Bronchial epithelial cell (primary cell): ENCODE measurements at regions not wholly inside any gene's neighbourhood (a gene's known extent, or its start where the extent isn't known, plus 50 kb on each side); places are given as distances from the start of the nearest gene placed in this dataset.
A peak's percentile ranks its signal among the peaks of the same experiment; 100 is the strongest.

ENCODE experiments used
- DNase-seq: peaks from one replicate; pipeline ENCODE4 v3.0.0-alpha.2; 2010; ENCODE audit warnings: low read depth
- FAIRE-seq: peaks from 2 replicates; lab custom pipeline; 2011; peaks lifted over from hg19 to GRCh38; lab: Jason Lieb, UNC
- H3K27me3 ChIP-seq: 2 replicates; pipeline ENCODE4 v1.5.1; 2011; ENCODE audit warnings: low read length; ENCODE audit not compliant: control insufficient read depth, insufficient read depth
- H3K36me3 ChIP-seq: 2 replicates; pipeline ENCODE4 v1.5.1; 2011; ENCODE audit warnings: low read length; ENCODE audit not compliant: control insufficient read depth, insufficient read depth
- H3K4me3 ChIP-seq: 2 replicates; pipeline ENCODE4 v1.5.1; 2011; ENCODE audit warnings: mild to moderate bottlenecking, low read depth, low read length, control low read depth
- CTCF ChIP-seq: IDR thresholded peaks from 2 replicates; pipeline ENCODE4 v1.5.1; 2011; ENCODE audit warnings: mild to moderate bottlenecking, moderate library complexity, low read length, control low read depth, inconsistent platforms; ENCODE audit not compliant: insufficient read depth, severe bottlenecking

- Histone ChIP-seq H3K27me3 (no peaks in the 10 kb centered on the region), H3K4me3 (no peak overlapping the region), H3K36me3 (no peaks in the 10 kb centered on the region)
- DNase-seq: no peak
- no peak for FAIRE-seq
- no peak for TF ChIP-seq CTCF
Measured at GRCh38 chr14:55904086-55904485, 214.1 kb upstream of the PELI2 start.

GRCh38 chr14:55908106-55908505, 210.1 kb upstream of the PELI2 start:
- FAIRE-seq: no peak
- H3K4me3 ChIP-seq: no peak overlapping the region
- no peak for TF ChIP-seq CTCF
- peaks cover 2% of the 10 kb centered on the region for H3K27me3 ChIP-seq
- no peak for DNase-seq
- H3K36me3 ChIP-seq: no peaks in the 10 kb centered on the region

- DNase-seq: no peak
- Histone ChIP-seq H3K36me3 (no peaks in the 10 kb centered on the region), H3K27me3 (peaks cover 11% of the 10 kb centered on the region), H3K4me3 (no peak overlapping the region)
- no peak for TF ChIP-seq CTCF
- no peak for FAIRE-seq
Measured at GRCh38 chr14:55909879-55910278, 208.3 kb upstream of the PELI2 start.

GRCh38 chr14:55910601-55911243, 207.5 kb upstream of the PELI2 start:
- DNase-seq (no peak), FAIRE-seq (no peak)
- TF ChIP-seq CTCF: no peak
- Histone ChIP-seq H3K36me3 (no peaks in the 10 kb centered on the region), H3K27me3 (peaks cover 12% of the 10 kb centered on the region), H3K4me3 (no peak overlapping the region)

- H3K27me3 ChIP-seq: peaks cover 12% of the 10 kb centered on the region
- TF ChIP-seq CTCF: no peak
- no peak for DNase-seq
- H3K4me3 ChIP-seq: no peak overlapping the region
- no peak for FAIRE-seq
- H3K36me3 ChIP-seq: no peaks in the 10 kb centered on the region
Measured at GRCh38 chr14:55911776-55912175, 206.4 kb upstream of the PELI2 start.

- Histone ChIP-seq H3K4me3 (no peak overlapping the region), H3K27me3 (peaks cover 12% of the 10 kb centered on the region), H3K36me3 (no peaks in the 10 kb centered on the region)
- no peak for TF ChIP-seq CTCF
- DNase-seq (peak; percentile 11), FAIRE-seq (peak; percentile 83)
Measured at GRCh38 chr14:55912344-55912743, 205.9 kb upstream of the PELI2 start.
